CD4-positive, alpha-beta T cell (primary cell): ENCODE measurements at regions not wholly inside any gene's neighbourhood (a gene's known extent, or its start where the extent isn't known, plus 50 kb on each side); places are given as distances from the start of the nearest gene placed in this dataset.

Experiments
- ATAC-seq: fragments of 200-7000 bp; cut with Tn5 transposase; one replicate; pipeline ENCODE4 v1.10.0; 2022; ENCODE audit warnings: mild to moderate bottlenecking; ENCODE audit not compliant: poor library complexity
- CTCF ChIA-PET: fragments of 350-600 bp; sonication (Branson Sonifier 250); formaldehyde crosslinking; loops from one replicate; lab custom pipeline; 2021; ENCODE audit warnings: antibody characterized with exemption, inconsistent platforms; lab: Charles Lee
- POLR2A ChIA-PET: fragments of 350-600 bp; sonication (Branson Sonifier 250); formaldehyde crosslinking; loops from one replicate; lab custom pipeline; 2021; ENCODE audit warnings: antibody characterized with exemption, inconsistent platforms; lab: Charles Lee
- DNase-seq, 14 experiments: peaks; one replicate each; pipeline ENCODE4 v3.0.0-alpha.2; 2013 to 2020; ENCODE audit warnings: mixed read lengths in 2 of 14
- H3K27ac ChIP-seq, 2 donors: one replicate each; pipeline versions ENCODE4 v1.5.1 to v1.7.0; 2013; ENCODE audit warnings: low read length in 2 of 2, low read depth in 1 of 2, mild to moderate bottlenecking in 1 of 2
- H3K27me3 ChIP-seq, 2 experiments: 1 replicate in 1 of 2; 2 replicates in 1 of 2; pipeline versions ENCODE4 v1.6.1 to v1.7.0; 2013; ENCODE audit warnings: low read length in 2 of 2, control low read depth in 1 of 2, mild to moderate bottlenecking in 1 of 2, moderate library complexity in 1 of 2; ENCODE audit not compliant: insufficient read depth in 2 of 2, control insufficient read depth in 1 of 2
- H3K36me3 ChIP-seq: one replicate; pipeline ENCODE4 v1.6.1; 2013; ENCODE audit warnings: low read length, control low read depth; ENCODE audit not compliant: insufficient read depth
- H3K4me1 ChIP-seq: one replicate; pipeline ENCODE4 v1.6.1; 2013; ENCODE audit warnings: low read length, control low read depth; ENCODE audit not compliant: insufficient read depth
- H3K4me3 ChIP-seq: one replicate; pipeline ENCODE4 v1.5.1; 2013; ENCODE audit warnings: mild to moderate bottlenecking, low read length, moderate library complexity
- H3K9me3 ChIP-seq, 2 experiments: 1 replicate in 1 of 2; 2 replicates in 1 of 2; pipeline versions ENCODE4 v1.6.1 to v1.7.0; 2013; ENCODE audit warnings: low read length in 2 of 2, mild to moderate bottlenecking in 2 of 2, control low read depth in 1 of 2, moderate library complexity in 1 of 2; ENCODE audit not compliant: control insufficient read depth in 1 of 2, insufficient read depth in 1 of 2
- H3K27ac Mint-ChIP-seq: one replicate; pipeline ENCODE4 v1.8.0; 2020; ENCODE audit warnings: mixed read lengths
- H3K27me3 Mint-ChIP-seq: one replicate; pipeline ENCODE4 v1.8.0; 2021; ENCODE audit warnings: mixed read lengths
- H3K36me3 Mint-ChIP-seq: one replicate; pipeline ENCODE4 v1.8.0; 2021; ENCODE audit warnings: low read depth, mixed read lengths
- H3K4me1 Mint-ChIP-seq: one replicate; pipeline ENCODE4 v1.8.0; 2021; ENCODE audit warnings: low read depth, mixed read lengths
- H3K4me3 Mint-ChIP-seq: one replicate; pipeline ENCODE4 v1.8.0; 2020; ENCODE audit warnings: mild to moderate bottlenecking, mixed read lengths
- H3K9me3 Mint-ChIP-seq: one replicate; pipeline ENCODE4 v1.8.0; 2020; ENCODE audit warnings: mixed read lengths
- intact Hi-C, 2 experiments: fragments of 100-400 bp; cut with DNase I in 1 of 2; cut with micrococcal nuclease in 1 of 2; formaldehyde crosslinking; loops; one replicate each; pipeline versions ENCODE4 v1.15.1 to v1.9.0; 2023 to 2025; cut with DNase I, micrococcal nuclease
- TF ChIP-seq, protein P1 (sequence below): fragments of 200-600 bp; IDR thresholded peaks from one replicate; pipeline ENCODE4 v1.8.0; 2022; ENCODE audit warnings: antibody characterized with exemption, mild to moderate bottlenecking

DNA sequence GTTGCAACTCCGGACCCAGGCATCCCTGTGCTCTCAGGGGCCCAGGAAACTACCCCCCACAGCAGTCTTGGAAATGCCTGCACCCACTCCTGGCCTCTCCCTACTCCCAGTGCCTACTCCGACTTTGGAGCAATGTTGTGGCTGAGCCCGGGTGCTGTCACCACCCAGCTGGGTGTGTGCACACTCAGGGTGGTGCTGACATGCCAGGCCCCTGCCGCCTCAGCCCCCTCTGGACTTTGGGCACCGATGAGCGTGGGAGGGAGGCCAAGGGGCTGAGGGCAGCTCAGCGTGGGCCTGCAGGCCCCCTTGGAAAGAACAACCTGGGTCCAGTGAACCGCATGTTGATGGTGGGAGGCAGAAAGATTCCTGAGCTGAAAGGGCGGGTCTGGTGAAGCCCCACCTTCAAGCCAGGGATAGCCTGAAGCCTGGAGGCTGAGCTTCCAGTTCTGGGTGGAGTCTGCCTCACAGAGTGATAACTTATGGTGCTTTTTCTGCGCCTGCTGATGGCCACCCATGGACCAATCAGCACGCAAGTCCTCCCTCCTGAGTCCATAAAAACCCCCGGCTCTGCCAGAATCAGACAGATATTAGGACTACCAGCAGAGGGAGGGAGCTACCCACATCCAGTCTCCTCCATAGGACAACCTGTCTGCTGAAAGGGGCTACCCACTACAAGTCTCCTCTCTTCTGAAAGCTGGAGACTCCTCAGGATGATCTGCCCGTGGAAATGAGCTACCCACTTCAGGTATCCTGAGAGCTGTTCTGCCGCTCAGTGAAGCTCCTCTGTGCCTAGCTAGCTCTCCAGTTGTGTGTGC lies 380.4 kb upstream of the SORCS1 start:
- TF ChIP-seq, protein P1, sequence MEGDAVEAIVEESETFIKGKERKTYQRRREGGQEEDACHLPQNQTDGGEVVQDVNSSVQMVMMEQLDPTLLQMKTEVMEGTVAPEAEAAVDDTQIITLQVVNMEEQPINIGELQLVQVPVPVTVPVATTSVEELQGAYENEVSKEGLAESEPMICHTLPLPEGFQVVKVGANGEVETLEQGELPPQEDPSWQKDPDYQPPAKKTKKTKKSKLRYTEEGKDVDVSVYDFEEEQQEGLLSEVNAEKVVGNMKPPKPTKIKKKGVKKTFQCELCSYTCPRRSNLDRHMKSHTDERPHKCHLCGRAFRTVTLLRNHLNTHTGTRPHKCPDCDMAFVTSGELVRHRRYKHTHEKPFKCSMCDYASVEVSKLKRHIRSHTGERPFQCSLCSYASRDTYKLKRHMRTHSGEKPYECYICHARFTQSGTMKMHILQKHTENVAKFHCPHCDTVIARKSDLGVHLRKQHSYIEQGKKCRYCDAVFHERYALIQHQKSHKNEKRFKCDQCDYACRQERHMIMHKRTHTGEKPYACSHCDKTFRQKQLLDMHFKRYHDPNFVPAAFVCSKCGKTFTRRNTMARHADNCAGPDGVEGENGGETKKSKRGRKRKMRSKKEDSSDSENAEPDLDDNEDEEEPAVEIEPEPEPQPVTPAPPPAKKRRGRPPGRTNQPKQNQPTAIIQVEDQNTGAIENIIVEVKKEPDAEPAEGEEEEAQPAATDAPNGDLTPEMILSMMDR = no peak
- Histone ChIP-seq H3K27ac (no peak overlapping the region), H3K4me3 (no peak overlapping the region), H3K36me3 (no peaks in the 10 kb centered on the region), H3K9me3 (peaks cover 0 to 19% of the 10 kb centered on the region in 2 experiments), H3K27me3 (no peaks in the 10 kb centered on the region), H3K4me1 (no peaks in the 10 kb centered on the region)
- Mint-ChIP-seq H3K27ac (no peak overlapping the region), H3K4me1 (no peaks in the 10 kb centered on the region), H3K9me3 (peaks cover 12% of the 10 kb centered on the region), H3K27me3 (no peaks in the 10 kb centered on the region), H3K36me3 (no peaks in the 10 kb centered on the region), H3K4me3 (no peak overlapping the region)
- DNase-seq (no peak), ATAC-seq (no peak)
- intact Hi-C loops = no loop called here
- POLR2A ChIA-PET = no interaction called here
- CTCF ChIA-PET = no interaction called here

DNA sequence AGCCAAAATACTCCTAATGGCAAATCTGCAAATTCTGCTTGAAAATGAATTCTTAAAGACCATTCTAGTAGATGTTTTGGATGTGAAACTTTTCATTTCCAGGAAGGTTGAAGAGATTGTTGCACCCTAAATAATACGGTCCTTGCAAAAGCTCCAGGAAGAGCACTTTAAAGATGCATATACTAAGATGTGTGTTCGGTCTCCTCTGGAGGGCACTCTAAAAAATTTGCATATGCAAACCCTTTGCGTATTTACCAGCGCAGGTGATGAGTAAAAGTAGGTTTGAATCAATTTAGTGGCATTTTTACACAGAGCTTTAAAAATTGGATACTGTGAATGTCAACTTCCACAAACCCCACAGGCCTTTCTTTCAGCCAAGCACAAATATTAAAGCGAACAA lies 378.1 kb upstream of the SORCS1 start:
- Histone ChIP-seq H3K4me3 (no peak overlapping the region), H3K9me3 (peaks cover 0 to 19% of the 10 kb centered on the region in 2 experiments), H3K36me3 (no peaks in the 10 kb centered on the region), H3K27me3 (no peaks in the 10 kb centered on the region), H3K27ac (no peak overlapping the region), H3K4me1 (no peaks in the 10 kb centered on the region)
- ChIA-PET POLR2A (no interaction called here), CTCF (no interaction called here)
- Mint-ChIP-seq H3K27ac (no peak overlapping the region), H3K27me3 (no peaks in the 10 kb centered on the region), H3K4me3 (no peak overlapping the region), H3K4me1 (no peaks in the 10 kb centered on the region), H3K9me3 (peaks cover 8% of the 10 kb centered on the region), H3K36me3 (no peaks in the 10 kb centered on the region)
- no peak for DNase-seq
- intact Hi-C loops = no loop called here
- TF ChIP-seq, protein P1 = no peak
- no peak for ATAC-seq

DNA sequence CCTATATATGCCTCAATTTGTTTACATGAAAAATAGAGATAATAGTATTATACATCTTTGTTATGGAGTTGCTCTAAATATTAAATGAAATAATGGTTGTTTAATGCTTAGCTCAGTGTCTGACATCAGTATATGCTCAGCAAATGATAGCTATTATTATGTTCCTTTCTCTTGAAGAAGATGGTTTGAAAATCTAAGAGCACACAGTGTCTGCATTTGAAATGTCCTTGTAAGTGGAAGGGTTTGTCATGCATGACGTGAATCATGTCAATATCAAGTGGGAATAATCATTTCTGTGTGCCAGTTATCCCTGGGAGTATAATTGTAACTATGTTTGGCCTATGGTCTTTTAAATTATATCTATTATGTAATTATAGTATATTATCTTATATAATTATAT lies 377.5 kb upstream of the SORCS1 start:
- Mint-ChIP-seq H3K9me3 (peaks cover 8% of the 10 kb centered on the region), H3K27ac (no peak overlapping the region), H3K4me1 (no peaks in the 10 kb centered on the region), H3K36me3 (no peaks in the 10 kb centered on the region), H3K27me3 (no peaks in the 10 kb centered on the region), H3K4me3 (no peak overlapping the region)
- Histone ChIP-seq H3K36me3 (no peaks in the 10 kb centered on the region), H3K9me3 (peaks cover 0 to 19% of the 10 kb centered on the region in 2 experiments), H3K4me1 (no peaks in the 10 kb centered on the region), H3K4me3 (no peak overlapping the region), H3K27ac (no peak overlapping the region), H3K27me3 (no peaks in the 10 kb centered on the region)
- intact Hi-C loops = no loop called here
- ATAC-seq (no peak), DNase-seq (no peak)
- TF ChIP-seq, protein P1 = no peak
- CTCF ChIA-PET = no interaction called here
- POLR2A ChIA-PET = no interaction called here
